Posterior cingulate gyrus (tissue), 11 donors: ENCODE measurements at regions not wholly inside any gene's neighbourhood (a gene's known extent, or its start where the extent isn't known, plus 50 kb on each side); places are given as distances from the start of the nearest gene placed in this dataset.

Source experiments
- DNase-seq, 10 donors: peaks; one replicate each; pipeline versions ENCODE4 v3.0.0 to v3.0.0-alpha.2; 2020 to 2021; ENCODE audit warnings: mixed read lengths in 3 of 10
- intact Hi-C: fragments of 100-400 bp; cut with DNase I; formaldehyde crosslinking; loops from one replicate; pipeline ENCODE4 v1.15.1; 2023

- intact Hi-C loops: no loop called here
- DNase-seq: no peak
Observed at GRCh38 chr2:52127527-52127926, 1095.6 kb upstream of the NRXN1 start.

GRCh38 chr2:52117299-52117698 lies 1085.4 kb upstream of the NRXN1 start:
- intact Hi-C loops: no loop called here
- no peak for DNase-seq

- DNase-seq: no peak
- intact Hi-C loops: no loop called here
Observed at GRCh38 chr2:52115750-52116149, 1083.8 kb upstream of the NRXN1 start.

GRCh38 chr2:52113338-52113737 lies 1081.4 kb upstream of the NRXN1 start:
- intact Hi-C loops: no loop called here
- no peak for DNase-seq

GRCh38 chr2:52112141-52112540 lies 1080.2 kb upstream of the NRXN1 start:
- intact Hi-C loops: no loop called here
- DNase-seq: no peak

GRCh38 chr2:52107124-52107523 lies 1075.2 kb upstream of the NRXN1 start:
- no peak for DNase-seq
- intact Hi-C loops: no loop called here

GRCh38 chr2:52097071-52097470 lies 1065.1 kb upstream of the NRXN1 start:
- intact Hi-C loops: no loop called here
- DNase-seq: no peak

- DNase-seq: no peak
- intact Hi-C loops: no loop called here
Observed at GRCh38 chr2:52084759-52085158, 1052.8 kb upstream of the NRXN1 start.

- no peak for DNase-seq
- intact Hi-C loops: no loop called here
Observed at GRCh38 chr2:52083214-52083613, 1051.3 kb upstream of the NRXN1 start.

- intact Hi-C loops: no loop called here
Observed at GRCh38 chr2:52082646-52083045, 1050.7 kb upstream of the NRXN1 start.

GRCh38 chr2:52079602-52080001 lies 1047.7 kb upstream of the NRXN1 start:
- intact Hi-C loops: no loop called here
- DNase-seq: no peak

More at GRCh38 chr2:52082646-52083045, 1050.7 kb upstream of the NRXN1 start:
- no peak for DNase-seq

GRCh38 chr2:52077159-52077558 lies 1045.2 kb upstream of the NRXN1 start:
- no peak for DNase-seq
- intact Hi-C loops: no loop called here

- DNase-seq: peak in 1 of 10 donors; percentile 79
- intact Hi-C loops: no loop called here
Observed at GRCh38 chr2:52074130-52074719, 1042.3 kb upstream of the NRXN1 start.

- no peak for DNase-seq
- intact Hi-C loops: no loop called here
Observed at GRCh38 chr2:52072949-52073348, 1041.0 kb upstream of the NRXN1 start.

GRCh38 chr2:52070665-52071064 lies 1038.7 kb upstream of the NRXN1 start:
- DNase-seq: no peak
- intact Hi-C loops: no loop called here

GRCh38 chr2:52064234-52064633 lies 1032.3 kb upstream of the NRXN1 start:
- DNase-seq: no peak
- intact Hi-C loops: no loop called here

GRCh38 chr2:52054824-52055223 lies 1022.9 kb upstream of the NRXN1 start:
- no peak for DNase-seq
- intact Hi-C loops: no loop called here

GRCh38 chr2:52036853-52037252 lies 1004.9 kb upstream of the NRXN1 start:
- intact Hi-C loops: no loop called here
- DNase-seq: no peak

- DNase-seq: no peak
- intact Hi-C loops: no loop called here
Observed at GRCh38 chr2:52036024-52036423, 1004.1 kb upstream of the NRXN1 start.

- DNase-seq: no peak
- intact Hi-C loops: no loop called here
Observed at GRCh38 chr2:52035391-52035790, 1003.5 kb upstream of the NRXN1 start.

GRCh38 chr2:52034706-52035105 lies 1002.8 kb upstream of the NRXN1 start:
- intact Hi-C loops: no loop called here
- DNase-seq: no peak

- no peak for DNase-seq
- intact Hi-C loops: no loop called here
Observed at GRCh38 chr2:52022006-52022405, 990.1 kb upstream of the NRXN1 start.

- intact Hi-C loops: no loop called here
- peak in 1 of 10 donors; percentile 41 for DNase-seq
Observed at GRCh38 chr2:52017646-52018235, 985.8 kb upstream of the NRXN1 start.
